HepG2 (cell line): ENCODE measurements at regions not wholly inside any gene's neighbourhood (a gene's known extent, or its start where the extent isn't known, plus 50 kb on each side); places are given as distances from the start of the nearest gene placed in this dataset.

Experiments used
- ATAC-seq: fragments of 200-7000 bp; cut with Tn5 transposase; 3 replicates; pipeline ENCODE4 v1.9.1; 2020; ENCODE audit warnings: mild to moderate bottlenecking, moderate library complexity
- BruUV-seq: library from RNA; stranded (reverse); fragments of 400-500 nt; replicated peaks from 2 replicates; lab custom pipeline; 2021; lab: Mats Ljungman, UMichigan
- CTCF ChIA-PET: fragments of 300-600 bp; formaldehyde crosslinking; extraction: SDS; loops from one replicate; lab custom pipeline; 2021; ENCODE audit warnings: low total read pairs, inconsistent platforms, low intra/inter-chr PET ratio; lab: Yijun Ruan, JAX
- POLR2A ChIA-PET: fragments of 350-600 bp; sonication (Branson Sonifier 250); formaldehyde crosslinking; loops from one replicate; lab custom pipeline; 2020; ENCODE audit warnings: antibody characterized with exemption, inconsistent platforms; lab: Yijun Ruan, JAX
- DNase-seq: peaks from one replicate; pipeline ENCODE4 v3.0.0-alpha.2; 2015; ENCODE audit warnings: low spot score
- FAIRE-seq: peaks from 3 replicates; lab custom pipeline; 2011; peaks lifted over from hg19 to GRCh38; lab: Jason Lieb, UNC
- H2AFZ ChIP-seq: one replicate; pipeline ENCODE4 v1.6.1; 2011; ENCODE audit warnings: low read length, inconsistent platforms
- H3K27ac ChIP-seq: fragments of 300-600 bp; 3 replicates; pipeline ENCODE4 v1.8.0; 2011; ENCODE audit warnings: mixed run types, mild to moderate bottlenecking, mixed read lengths, low read length, inconsistent platforms; ENCODE audit not compliant: insufficient read depth; ENCODE audit errors: extremely low read length
- H3K27me3 ChIP-seq, 2 experiments: fragments of 200-600 bp in 1 of 2; 2 replicates in 1 of 2; 3 replicates in 1 of 2; pipeline versions ENCODE4 v1.6.0 to v1.8.0; 2011; ENCODE audit warnings: low read length in 2 of 2, mild to moderate bottlenecking in 2 of 2, moderate library complexity in 2 of 2, inconsistent platforms in 1 of 2; ENCODE audit not compliant: insufficient read depth in 2 of 2, control insufficient read depth in 1 of 2
- H3K36me3 ChIP-seq, 2 experiments: fragments of 200-600 bp in 1 of 2; replicated peaks in 1 of 2; 2 replicates in 1 of 2; 3 replicates in 1 of 2; pipeline versions ENCODE4 v1.5.1 to v1.8.0; 2011; ENCODE audit warnings: low read length in 2 of 2, inconsistent platforms in 1 of 2; ENCODE audit not compliant: insufficient read depth in 2 of 2, control insufficient read depth in 1 of 2
- H3K4me1 ChIP-seq: 2 replicates; pipeline ENCODE4 v1.5.1; 2012; ENCODE audit warnings: low read length, inconsistent platforms; ENCODE audit not compliant: insufficient read depth
- H3K4me2 ChIP-seq: 2 replicates; pipeline ENCODE4 v1.6.0; 2011; ENCODE audit warnings: low read depth, low read length, inconsistent platforms
- H3K4me3 ChIP-seq, 3 experiments: fragments of 200-600 bp in 1 of 3; sonication (generic), shearing (Covaris generic) in 1 of 3; replicated peaks in 1 of 3; 2 replicates each; pipeline ENCODE4 v1.5.1; 2011 to 2016; ENCODE audit warnings: low read length in 3 of 3, inconsistent platforms in 2 of 3, low read depth in 2 of 3, mild to moderate bottlenecking in 2 of 3, control low read depth in 1 of 3, mixed read lengths in 1 of 3; ENCODE audit not compliant: insufficient read depth in 1 of 3
- H3K79me2 ChIP-seq: one replicate; pipeline ENCODE4 v1.6.1; 2011; ENCODE audit warnings: low read length, inconsistent platforms; ENCODE audit not compliant: insufficient read depth
- H3K9ac ChIP-seq: 2 replicates; pipeline ENCODE4 v1.6.0; 2011; ENCODE audit warnings: mild to moderate bottlenecking, low read depth, low read length, inconsistent platforms; ENCODE audit not compliant: insufficient read depth
- H3K9me3 ChIP-seq: 2 replicates; pipeline ENCODE4 v1.5.1; 2012; ENCODE audit warnings: mild to moderate bottlenecking, low read length
- H4K20me1 ChIP-seq: 2 replicates; pipeline ENCODE4 v1.6.0; 2011; ENCODE audit warnings: inconsistent platforms, mild to moderate bottlenecking, low read length, moderate library complexity; ENCODE audit not compliant: insufficient read depth
- CEBPZ ChIP-seq: IDR thresholded peaks from 2 replicates; pipeline ENCODE4 v1.6.1; 2012; ENCODE audit warnings: low read length, improper control_type of control experiment
- EHMT2 ChIP-seq: fragments of 200-600 bp; sonication (generic); IDR thresholded peaks from 2 replicates; pipeline ENCODE4 v1.7.0; 2017; ENCODE audit warnings: antibody characterized with exemption, low read depth, low read length, borderline replicate concordance
- GATAD1 ChIP-seq: IDR thresholded peaks from 2 replicates; pipeline ENCODE4 v1.6.1; 2016; ENCODE audit warnings: missing genetic modification reagents, missing compliant biosample characterization
- HMGA1 ChIP-seq: sonication (generic); formaldehyde crosslinking; conservative IDR thresholded peaks from 2 replicates; pipeline ENCODE4 v1.4.0; 2020; ENCODE audit warnings: missing genetic modification reagents
- HNRNPUL1 ChIP-seq: fragments of 200-400 bp; formaldehyde crosslinking; IDR thresholded peaks from 2 replicates; pipeline ENCODE4 v1.6.1; 2017; ENCODE audit warnings: low read depth, mild to moderate bottlenecking, low read length, moderate library complexity
- NFYC ChIP-seq: IDR thresholded peaks from 2 replicates; pipeline ENCODE4 v1.6.1; 2016; ENCODE audit warnings: missing genetic modification reagents, missing compliant biosample characterization
- SP4 ChIP-seq: sonication (generic); formaldehyde crosslinking; IDR thresholded peaks from 2 replicates; pipeline ENCODE4 v1.8.1; 2023; ENCODE audit warnings: mild to moderate bottlenecking, missing genetic modification reagents
- ZBTB20 ChIP-seq: sonication (generic); formaldehyde crosslinking; IDR thresholded peaks from 2 replicates; pipeline ENCODE4 v1.8.1; 2023; ENCODE audit warnings: missing genetic modification reagents, low read depth, mild to moderate bottlenecking, borderline replicate concordance
- ZC3H13 ChIP-seq: sonication (generic); formaldehyde crosslinking; IDR thresholded peaks from 2 replicates; pipeline ENCODE4 v1.8.1; 2023; ENCODE audit warnings: mild to moderate bottlenecking, missing genetic modification reagents, moderate library complexity
- ZNF124 ChIP-seq: sonication (generic); formaldehyde crosslinking; IDR thresholded peaks from 2 replicates; pipeline ENCODE4 v1.4.0; 2020; ENCODE audit warnings: missing genetic modification reagents
- ZNF230 ChIP-seq: sonication (generic); formaldehyde crosslinking; IDR thresholded peaks from 2 replicates; pipeline ENCODE4 v1.4.0; 2020; ENCODE audit warnings: mild to moderate bottlenecking, missing genetic modification reagents
- ZNF274 ChIP-seq: sonication (generic); formaldehyde crosslinking; IDR thresholded peaks from 2 replicates; pipeline ENCODE4 v1.5.1; 2020; ENCODE audit warnings: mild to moderate bottlenecking, missing genetic modification reagents
- ZNF549 ChIP-seq: sonication (generic); formaldehyde crosslinking; IDR thresholded peaks from 2 replicates; pipeline ENCODE4 v1.5.0; 2020; ENCODE audit warnings: missing genetic modification reagents
- WGBS: methylation state at CpG from one replicate; pipeline ENCODE4 v1.1.6; 2017; ENCODE audit warnings: low lambda C conversion rate; 5-methylcytosine and 5-hydroxymethylcytosine counted together
- in situ Hi-C: cut with HindIII; loops from 2 replicates; pipeline ENCODE4 v1.10.0; 2017; ENCODE audit warnings: low pct_unique_long_range_greater_than_20kb; ENCODE audit not compliant: extremely low pct_ligation_motif_present
- intact Hi-C: fragments of 100-400 bp; cut with micrococcal nuclease; formaldehyde crosslinking; loops from one replicate; pipeline ENCODE4 v1.10.0; 2022; ENCODE audit not compliant: unreplicated experiment
- TF ChIP-seq, protein P1 (sequence below): IDR thresholded peaks from 2 replicates; pipeline ENCODE4 v1.6.1; 2016
- TF ChIP-seq, protein P2 (sequence below): sonication (generic); formaldehyde crosslinking; IDR thresholded peaks from 2 replicates; pipeline ENCODE4 v1.9.0; 2021; ENCODE audit warnings: missing genetic modification reagents, mild to moderate bottlenecking, borderline replicate concordance

GRCh38 chr18:76202322-76202721 is 292.7 kb downstream of the ZNF516 start:
- DNase-seq (no peak), ATAC-seq (no peak), FAIRE-seq (no peak)
- Histone ChIP-seq H2AFZ (no peak overlapping the region), H3K79me2 (no peaks in the 10 kb centered on the region), H3K36me3 (no peaks in the 10 kb centered on the region), H3K4me3 (no peak overlapping the region), H3K4me2 (no peak overlapping the region), H3K9me3 (no peaks in the 10 kb centered on the region), H3K9ac (no peak overlapping the region), H3K27ac (no peak overlapping the region), H3K27me3 (peaks cover 2 to 16% of the 10 kb centered on the region in 2 experiments; a peak in 2 of 5 replicates), H3K4me1 (no peaks in the 10 kb centered on the region), H4K20me1 (no peaks in the 10 kb centered on the region)
- in situ Hi-C loops: no loop called here
- WGBS: 48% methylated on average over 2 of the region's 2 CpGs
- CTCF ChIA-PET: no interaction called here
- POLR2A ChIA-PET: no interaction called here
- BruUV-seq: no TSS peak
- intact Hi-C loops: no loop called here
- TF ChIP-seq SP4 (CRISPR knock-in tag) (no peak), HNRNPUL1 (no peak), ZBTB20 (CRISPR knock-in tag) (no peak)

GRCh38 chr18:76195601-76196000 is 299.4 kb downstream of the ZNF516 start:
- no peak for DNase-seq
- H3K27me3 ChIP-seq: no peaks in the 10 kb centered on the region
- BruUV-seq: no TSS peak
- no peak for FAIRE-seq
- POLR2A ChIA-PET: no interaction called here
- 0% methylated on average over 1 of the region's 1 CpG for WGBS
- H3K79me2 ChIP-seq: no peaks in the 10 kb centered on the region
- intact Hi-C loops: no loop called here
- CTCF ChIA-PET: no interaction called here
- H3K27ac ChIP-seq: no peak overlapping the region
- H3K36me3 ChIP-seq: no peaks in the 10 kb centered on the region
- H4K20me1 ChIP-seq: no peaks in the 10 kb centered on the region
- no peak overlapping the region for H2AFZ ChIP-seq
- no peaks in the 10 kb centered on the region for H3K9me3 ChIP-seq
- no peaks in the 10 kb centered on the region for H3K4me1 ChIP-seq
- in situ Hi-C loops: no loop called here
- H3K4me3 ChIP-seq: no peak overlapping the region
- no peak overlapping the region for H3K4me2 ChIP-seq
- no peak overlapping the region for H3K9ac ChIP-seq
- no peak for ATAC-seq
- no peak for TF ChIP-seq NFYC (CRISPR knock-in tag)
- no peak for TF ChIP-seq ZNF124 (CRISPR knock-in tag)
- TF ChIP-seq, protein P1, sequence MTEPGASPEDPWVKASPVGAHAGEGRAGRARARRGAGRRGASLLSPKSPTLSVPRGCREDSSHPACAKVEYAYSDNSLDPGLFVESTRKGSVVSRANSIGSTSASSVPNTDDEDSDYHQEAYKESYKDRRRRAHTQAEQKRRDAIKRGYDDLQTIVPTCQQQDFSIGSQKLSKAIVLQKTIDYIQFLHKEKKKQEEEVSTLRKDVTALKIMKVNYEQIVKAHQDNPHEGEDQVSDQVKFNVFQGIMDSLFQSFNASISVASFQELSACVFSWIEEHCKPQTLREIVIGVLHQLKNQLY (CRISPR knock-in tag): no peak
- no peak for TF ChIP-seq EHMT2
- no peak for TF ChIP-seq HMGA1
- TF ChIP-seq ZNF274 (CRISPR knock-in tag): no peak
- no peak for TF ChIP-seq ZC3H13
- no peak for TF ChIP-seq ZNF549 (CRISPR knock-in tag)
- TF ChIP-seq CEBPZ: no peak
- TF ChIP-seq ZNF230 (CRISPR knock-in tag): no peak
- TF ChIP-seq, protein P2, sequence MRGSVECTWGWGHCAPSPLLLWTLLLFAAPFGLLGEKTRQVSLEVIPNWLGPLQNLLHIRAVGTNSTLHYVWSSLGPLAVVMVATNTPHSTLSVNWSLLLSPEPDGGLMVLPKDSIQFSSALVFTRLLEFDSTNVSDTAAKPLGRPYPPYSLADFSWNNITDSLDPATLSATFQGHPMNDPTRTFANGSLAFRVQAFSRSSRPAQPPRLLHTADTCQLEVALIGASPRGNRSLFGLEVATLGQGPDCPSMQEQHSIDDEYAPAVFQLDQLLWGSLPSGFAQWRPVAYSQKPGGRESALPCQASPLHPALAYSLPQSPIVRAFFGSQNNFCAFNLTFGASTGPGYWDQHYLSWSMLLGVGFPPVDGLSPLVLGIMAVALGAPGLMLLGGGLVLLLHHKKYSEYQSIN (CRISPR knock-in tag): no peak
- TF ChIP-seq GATAD1 (CRISPR knock-in tag): no peak
